ENCODE measurements at regions not wholly inside any gene's neighbourhood (a gene's known extent, or its start where the extent isn't known, plus 50 kb on each side); places are given as distances from the start of the nearest gene placed in this dataset.

GRCh38 chr15:95228856-95229555 is 997.6 kb downstream of the MCTP2 start:
- no peak for DNase-seq (ENCODE audit: low read depth in 2 of 2)

GRCh38 chr15:95235033-95235432 is 1003.7 kb downstream of the MCTP2 start:
- no peak for DNase-seq (ENCODE audit: low read depth in 2 of 2)

GRCh38 chr15:95247071-95247984 is 1016.0 kb downstream of the MCTP2 start:
- no peak for DNase-seq (ENCODE audit: low read depth in 2 of 2)

- DNase-seq (ENCODE audit: low read depth in 2 of 2), result no peak
Measured at GRCh38 chr15:95249524-95249923, 1018.2 kb downstream of the MCTP2 start.

- no peak for DNase-seq (ENCODE audit: low read depth in 2 of 2)
Measured at GRCh38 chr15:95252404-95252803, 1021.0 kb downstream of the MCTP2 start.

GRCh38 chr15:95254263-95254662 is 1022.9 kb downstream of the MCTP2 start:
- DNase-seq (ENCODE audit: low read depth in 2 of 2), result no peak

- peak; percentile 7 to 21 for DNase-seq (ENCODE audit: low read depth in 2 of 2)
Measured at GRCh38 chr15:95259513-95259912, 1028.2 kb downstream of the MCTP2 start.

GRCh38 chr15:95259965-95260364 is 1028.6 kb downstream of the MCTP2 start:
- DNase-seq (ENCODE audit: low read depth in 2 of 2), result no peak

GRCh38 chr15:95260856-95261255 is 1029.5 kb downstream of the MCTP2 start:
- no peak for DNase-seq (ENCODE audit: low read depth in 2 of 2)

GRCh38 chr15:95261546-95261945 is 1030.2 kb downstream of the MCTP2 start:
- DNase-seq (ENCODE audit: low read depth in 2 of 2), result no peak

GRCh38 chr15:95261968-95262367 is 1030.6 kb downstream of the MCTP2 start:
- DNase-seq (ENCODE audit: low read depth in 2 of 2), result no peak

- DNase-seq (ENCODE audit: low read depth in 2 of 2), result no peak
Measured at GRCh38 chr15:95262866-95263564, 1031.7 kb downstream of the MCTP2 start.

- no peak for DNase-seq (ENCODE audit: low read depth in 2 of 2)
Measured at GRCh38 chr15:95263751-95264150, 1032.4 kb downstream of the MCTP2 start.

- DNase-seq (ENCODE audit: low read depth in 2 of 2), result no peak
Measured at GRCh38 chr15:95265419-95265997, 1034.1 kb downstream of the MCTP2 start.

GRCh38 chr15:95266451-95267061 is 1035.2 kb downstream of the MCTP2 start:
- DNase-seq (ENCODE audit: low read depth in 2 of 2), result no peak

- DNase-seq (ENCODE audit: low read depth in 2 of 2), result no peak
Measured at GRCh38 chr15:95267481-95267880, 1036.1 kb downstream of the MCTP2 start.

GRCh38 chr15:95269242-95270183 is 1038.2 kb downstream of the MCTP2 start:
- DNase-seq (ENCODE audit: low read depth in 2 of 2), result no peak

- no peak for DNase-seq (ENCODE audit: low read depth in 2 of 2)
Measured at GRCh38 chr15:95274101-95274500, 1042.7 kb downstream of the MCTP2 start.

- DNase-seq (ENCODE audit: low read depth in 2 of 2), result no peak
Measured at GRCh38 chr15:95277266-95277665, 1045.9 kb downstream of the MCTP2 start.

GRCh38 chr15:95278532-95279245 is 1047.3 kb downstream of the MCTP2 start:
- no peak for DNase-seq (ENCODE audit: low read depth in 2 of 2)

Measured in stimulated activated CD8-positive, alpha-beta memory T cell treated with anti-CD3 and anti-CD28 coated beads, Interleukin-2, amount 100 ng/mL, for 48 hours (primary cell).